ENCODE measurements at regions not wholly inside any gene's neighbourhood (a gene's known extent, or its start where the extent isn't known, plus 50 kb on each side); places are given as distances from the start of the nearest gene placed in this dataset.

DNA sequence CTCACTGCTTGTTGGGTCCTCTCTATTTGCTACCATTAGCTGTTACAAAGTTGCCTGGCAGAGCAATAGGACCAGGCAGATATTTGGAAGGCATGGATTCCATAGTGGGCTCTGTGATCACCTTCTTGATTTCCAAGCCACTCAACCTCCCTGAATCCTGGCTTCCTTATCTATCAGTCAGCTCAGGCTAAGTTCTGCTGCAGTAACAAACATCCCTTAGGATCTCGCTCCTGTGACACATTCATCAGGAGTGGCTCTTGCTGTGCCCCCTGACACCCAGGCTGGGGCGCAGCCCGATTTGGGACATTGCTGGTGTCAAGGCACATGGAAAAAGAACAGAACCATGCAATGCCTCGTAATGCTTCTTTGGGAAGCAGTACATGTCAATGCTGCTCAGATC lies 503.9 kb downstream of the TBC1D22A start:
- TF ChIP-seq HOXA7 (CRISPR knock-in tag; IDR thresholded peaks at IDR 0.05; ENCODE audit: borderline replicate concordance) (no peak), ZNF423 (tag by site-specific recombination; IDR thresholded peaks at IDR 0.05) (no peak), ZNF184 (tag by site-specific recombination; IDR thresholded peaks at IDR 0.05) (no peak), HOXD13 (CRISPR knock-in tag; IDR thresholded peaks at IDR 0.05; ENCODE audit: borderline replicate concordance) (no peak)
- TF ChIP-seq, protein P1, sequence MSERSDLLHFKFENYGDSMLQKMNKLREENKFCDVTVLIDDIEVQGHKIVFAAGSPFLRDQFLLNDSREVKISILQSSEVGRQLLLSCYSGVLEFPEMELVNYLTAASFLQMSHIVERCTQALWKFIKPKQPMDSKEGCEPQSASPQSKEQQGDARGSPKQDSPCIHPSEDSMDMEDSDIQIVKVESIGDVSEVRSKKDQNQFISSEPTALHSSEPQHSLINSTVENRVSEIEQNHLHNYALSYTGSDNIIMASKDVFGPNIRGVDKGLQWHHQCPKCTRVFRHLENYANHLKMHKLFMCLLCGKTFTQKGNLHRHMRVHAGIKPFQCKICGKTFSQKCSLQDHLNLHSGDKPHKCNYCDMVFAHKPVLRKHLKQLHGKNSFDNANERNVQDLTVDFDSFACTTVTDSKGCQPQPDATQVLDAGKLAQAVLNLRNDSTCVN (tag by site-specific recombination; optimal IDR thresholded peaks at IDR 0.05) = no peak
